GM19395 (cell line): ENCODE measurements at regions not wholly inside any gene's neighbourhood (a gene's known extent, or its start where the extent isn't known, plus 50 kb on each side); places are given as distances from the start of the nearest gene placed in this dataset.
"Not testable (repeated sequence)": the region's sequence is repeated elsewhere in the genome, so short reads cannot be mapped to it uniquely, and the experiment has no call there.

Source experiments
- ATAC-seq: cut with Tn5 transposase; IDR thresholded peaks from one replicate; pipeline ENCODE4 v1.9.1; 2021; ENCODE audit warnings: mild to moderate bottlenecking, moderate library complexity; ENCODE audit not compliant: unreplicated experiment

GRCh38 chr1:209191262-209191634, 392.3 kb upstream of the CAMK1G start:
- ATAC-seq: no peak

- ATAC-seq: no peak
Observed at GRCh38 chr1:209196140-209196539, 387.4 kb upstream of the CAMK1G start.

- ATAC-seq: no peak
Observed at GRCh38 chr1:209198961-209199750, 384.4 kb upstream of the CAMK1G start.

GRCh38 chr1:209199822-209200221, 383.7 kb upstream of the CAMK1G start:
- ATAC-seq: no peak

- not testable (repeated sequence) for ATAC-seq
Observed at GRCh38 chr1:209202321-209202720, 381.2 kb upstream of the CAMK1G start.

GRCh38 chr1:209202830-209203532, 380.5 kb upstream of the CAMK1G start:
- no peak for ATAC-seq

GRCh38 chr1:209203533-209203895, 380.0 kb upstream of the CAMK1G start:
- ATAC-seq: no peak

GRCh38 chr1:209205039-209205438, 378.5 kb upstream of the CAMK1G start:
- no peak for ATAC-seq

- peak; percentile 34 for ATAC-seq
Observed at GRCh38 chr1:209207126-209207700, 376.3 kb upstream of the CAMK1G start.

GRCh38 chr1:209207701-209208286, 375.7 kb upstream of the CAMK1G start:
- ATAC-seq: peak; percentile 83

GRCh38 chr1:209208648-209209047, 374.9 kb upstream of the CAMK1G start:
- no peak for ATAC-seq

- ATAC-seq: no peak
Observed at GRCh38 chr1:209213989-209214388, 369.5 kb upstream of the CAMK1G start.

GRCh38 chr1:209215826-209216225, 367.7 kb upstream of the CAMK1G start:
- ATAC-seq: no peak

GRCh38 chr1:209218113-209218512, 365.4 kb upstream of the CAMK1G start:
- ATAC-seq: no peak

- no peak for ATAC-seq
Observed at GRCh38 chr1:209218981-209219380, 364.5 kb upstream of the CAMK1G start.

- ATAC-seq: no peak
Observed at GRCh38 chr1:209219791-209220524, 363.6 kb upstream of the CAMK1G start.

GRCh38 chr1:209222826-209223225, 360.7 kb upstream of the CAMK1G start:
- ATAC-seq: no peak

- no peak for ATAC-seq
Observed at GRCh38 chr1:209223791-209224190, 359.7 kb upstream of the CAMK1G start.

- no peak for ATAC-seq
Observed at GRCh38 chr1:209224886-209225285, 358.6 kb upstream of the CAMK1G start.

- ATAC-seq: no peak
Observed at GRCh38 chr1:209227171-209227570, 356.3 kb upstream of the CAMK1G start.

GRCh38 chr1:209227941-209228340, 355.6 kb upstream of the CAMK1G start:
- ATAC-seq: no peak
